Endodermal cell (in vitro differentiated cells): ENCODE measurements at regions not wholly inside any gene's neighbourhood (a gene's known extent, or its start where the extent isn't known, plus 50 kb on each side); places are given as distances from the start of the nearest gene placed in this dataset.

Source experiments
- DNase-seq: peaks from one replicate; pipeline ENCODE4 v3.0.0-alpha.2; 2017
- H3K27ac ChIP-seq: 2 replicates; pipeline ENCODE4 v1.5.1; 2013; ENCODE audit warnings: mild to moderate bottlenecking, low read depth, low read length, moderate library complexity
- H3K27me3 ChIP-seq: 2 replicates; pipeline ENCODE4 v1.6.1; 2013; ENCODE audit warnings: mild to moderate bottlenecking, low read length, moderate library complexity; ENCODE audit not compliant: insufficient read depth, control insufficient read depth, poor library complexity, severe bottlenecking
- H3K36me3 ChIP-seq: 2 replicates; pipeline ENCODE4 v1.7.0; 2013; ENCODE audit warnings: mild to moderate bottlenecking, low read length, moderate library complexity; ENCODE audit not compliant: control insufficient read depth, insufficient read depth
- H3K4me1 ChIP-seq: one replicate; pipeline ENCODE4 v1.7.0; 2013; ENCODE audit warnings: low read length; ENCODE audit not compliant: control insufficient read depth, insufficient read depth
- H3K4me3 ChIP-seq: 2 replicates; pipeline ENCODE4 v1.5.1; 2013; ENCODE audit warnings: mild to moderate bottlenecking, low read length, moderate library complexity
- H3K9ac ChIP-seq: 2 replicates; pipeline ENCODE4 v1.6.1; 2013; ENCODE audit warnings: mild to moderate bottlenecking, low read length, moderate library complexity; ENCODE audit not compliant: poor library complexity, severe bottlenecking; ENCODE audit errors: extremely low read depth
- H3K9me3 ChIP-seq: 2 replicates; pipeline ENCODE4 v1.6.1; 2013; ENCODE audit warnings: mild to moderate bottlenecking, low read length, moderate library complexity; ENCODE audit not compliant: control insufficient read depth
- H3K27ac Mint-ChIP-seq: 2 replicates; pipeline ENCODE4 v1.8.0; 2020; ENCODE audit warnings: mixed read lengths
- H3K27me3 Mint-ChIP-seq: 2 replicates; pipeline ENCODE4 v1.8.0; 2021; ENCODE audit warnings: mild to moderate bottlenecking, mixed read lengths; ENCODE audit not compliant: insufficient read depth
- H3K36me3 Mint-ChIP-seq: 2 replicates; pipeline ENCODE4 v1.8.0; 2020; ENCODE audit warnings: low read depth, mixed read lengths
- H3K4me1 Mint-ChIP-seq: 2 replicates; pipeline ENCODE4 v1.8.0; 2020; ENCODE audit warnings: mixed read lengths
- H3K4me3 Mint-ChIP-seq: 2 replicates; pipeline ENCODE4 v1.8.0; 2020; ENCODE audit warnings: mild to moderate bottlenecking, moderate library complexity, mixed read lengths
- H3K9me3 Mint-ChIP-seq: 2 replicates; pipeline ENCODE4 v1.8.0; 2020; ENCODE audit warnings: mild to moderate bottlenecking, mixed read lengths
- CTCF ChIP-seq: fragments of 200-600 bp; sonication (generic); conservative IDR thresholded peaks from 2 replicates; pipeline ENCODE4 v1.5.0; 2021; ENCODE audit warnings: antibody characterized with exemption, mild to moderate bottlenecking
- WGBS, 2 experiments: methylation state at CpG; one replicate each; pipeline versions ENCODE4 v1.1.5 to v1.1.7; 2013; ENCODE audit warnings: missing lambda C conversion rate in 2 of 2, mixed read lengths in 1 of 2; ENCODE audit not compliant: insufficient coverage in 1 of 2, insufficient read length in 1 of 2; 5-methylcytosine and 5-hydroxymethylcytosine counted together

DNA sequence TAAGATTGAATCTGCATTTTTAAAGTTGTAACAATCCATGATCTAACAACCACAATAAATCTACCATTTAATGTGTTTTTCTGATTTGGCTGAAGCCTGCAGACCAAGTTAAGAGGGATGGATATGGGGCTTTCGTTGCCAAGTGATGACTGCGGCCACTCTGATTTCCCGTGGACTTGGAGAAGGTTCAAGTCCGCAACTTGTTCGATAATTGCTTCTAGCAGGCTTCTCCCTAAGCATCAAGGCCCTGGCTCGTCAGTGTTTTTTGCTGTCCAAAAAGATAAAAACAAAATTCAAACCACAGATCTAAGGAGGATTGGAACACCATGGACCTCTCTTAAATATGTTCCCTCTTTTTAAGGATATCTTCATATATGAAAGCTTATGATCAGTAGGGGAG, 256.6 kb downstream of the CNTN3 start:
- Mint-ChIP-seq H3K27me3 (no peaks in the 10 kb centered on the region), H3K4me1 (no peaks in the 10 kb centered on the region), H3K4me3 (no peak overlapping the region), H3K36me3 (no peaks in the 10 kb centered on the region), H3K27ac (no peak overlapping the region), H3K9me3 (no peaks in the 10 kb centered on the region)
- no peak overlapping the region for H3K27ac ChIP-seq
- H3K4me3 ChIP-seq, result no peak overlapping the region
- no peaks in the 10 kb centered on the region for H3K27me3 ChIP-seq
- no peak overlapping the region for H3K9ac ChIP-seq
- no peaks in the 10 kb centered on the region for H3K4me1 ChIP-seq
- DNase-seq, result no peak
- TF ChIP-seq CTCF, result no peak
- H3K9me3 ChIP-seq, result no peaks in the 10 kb centered on the region
- WGBS, 2 experiments, result 90 to 95% methylated on average over 2 to 6 of the region's 6 CpGs
- no peaks in the 10 kb centered on the region for H3K36me3 ChIP-seq

DNA sequence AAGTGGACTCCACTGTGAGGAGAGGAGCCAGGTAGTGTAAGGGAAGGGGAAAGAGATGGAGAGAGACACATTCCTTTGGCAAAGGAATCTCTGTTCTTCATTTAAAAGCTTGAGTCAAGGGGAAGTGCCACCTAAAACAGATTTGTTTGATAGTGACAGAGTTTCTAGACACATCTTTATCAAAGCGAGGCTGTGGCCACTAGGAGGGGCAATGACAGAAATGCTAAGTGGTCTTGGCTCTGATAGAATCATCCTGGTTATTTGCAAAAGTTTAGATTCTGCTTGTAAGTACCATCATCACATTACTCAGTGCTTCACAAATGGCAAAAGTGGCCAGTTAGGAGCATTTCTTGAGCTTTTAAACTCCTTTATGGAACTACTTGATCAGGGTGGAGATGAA, 261.4 kb downstream of the CNTN3 start:
- no peak overlapping the region for H3K9ac ChIP-seq
- Mint-ChIP-seq H3K27me3 (no peaks in the 10 kb centered on the region), H3K36me3 (no peaks in the 10 kb centered on the region), H3K27ac (no peak overlapping the region), H3K4me3 (no peak overlapping the region), H3K9me3 (no peaks in the 10 kb centered on the region), H3K4me1 (no peaks in the 10 kb centered on the region)
- H3K9me3 ChIP-seq, result no peaks in the 10 kb centered on the region
- H3K27ac ChIP-seq, result no peak overlapping the region
- peak; percentile 58 for DNase-seq
- no peaks in the 10 kb centered on the region for H3K36me3 ChIP-seq
- WGBS, 2 experiments, result 73 to 100% methylated on average over 1 of the region's 1 CpG
- H3K4me1 ChIP-seq, result no peaks in the 10 kb centered on the region
- TF ChIP-seq CTCF, result peak; percentile 72
- no peaks in the 10 kb centered on the region for H3K27me3 ChIP-seq
- no peak overlapping the region for H3K4me3 ChIP-seq

- H3K4me3 Mint-ChIP-seq, result no peak overlapping the region
- no peak overlapping the region for H3K4me3 ChIP-seq
- no peak for TF ChIP-seq CTCF
- DNase-seq, result no peak
- no peaks in the 10 kb centered on the region for H3K36me3 ChIP-seq
- H3K9me3 Mint-ChIP-seq, result no peaks in the 10 kb centered on the region
- 96% methylated on average over 1 of the region's 1 CpG; no CpG with 5 or more reads in 1 of the 2 experiments for WGBS, 2 experiments
- no peak overlapping the region for H3K27ac ChIP-seq
- H3K27ac Mint-ChIP-seq, result no peak overlapping the region
- H3K36me3 Mint-ChIP-seq, result no peaks in the 10 kb centered on the region
- H3K9me3 ChIP-seq, result no peaks in the 10 kb centered on the region
- H3K4me1 Mint-ChIP-seq, result no peaks in the 10 kb centered on the region
- H3K27me3 ChIP-seq, result no peaks in the 10 kb centered on the region
- no peaks in the 10 kb centered on the region for H3K27me3 Mint-ChIP-seq
- H3K4me1 ChIP-seq, result no peaks in the 10 kb centered on the region
- no peak overlapping the region for H3K9ac ChIP-seq
Measured at GRCh38 chr3:74352166-74352565, 262.3 kb downstream of the CNTN3 start.
